ES-I3 (cell line): ENCODE measurements at regions not wholly inside any gene's neighbourhood (a gene's known extent, or its start where the extent isn't known, plus 50 kb on each side); places are given as distances from the start of the nearest gene placed in this dataset.
"Not testable (repeated sequence)": the region's sequence is repeated elsewhere in the genome, so short reads cannot be mapped to it uniquely, and the experiment has no call there.

ENCODE experiments used
- H3K36me3 ChIP-seq: 2 replicates; pipeline ENCODE4 v1.6.1; 2013; ENCODE audit warnings: mild to moderate bottlenecking, low read length, control low read depth, moderate library complexity; ENCODE audit not compliant: insufficient read depth
- H3K4me1 ChIP-seq: 2 replicates; pipeline ENCODE4 v1.6.1; 2013; ENCODE audit warnings: mild to moderate bottlenecking, control low read depth, low read length; ENCODE audit not compliant: insufficient read depth
- H3K9ac ChIP-seq: 2 replicates; pipeline ENCODE4 v1.6.1; 2013; ENCODE audit warnings: low read depth, mild to moderate bottlenecking, low read length, moderate library complexity
- H3K9me3 ChIP-seq: 2 replicates; pipeline ENCODE4 v1.6.1; 2013; ENCODE audit warnings: mild to moderate bottlenecking, low read length, moderate library complexity; ENCODE audit not compliant: control insufficient read depth, insufficient read depth

GRCh38 chr1:146630302-146630701 lies 307.8 kb upstream of the NBPF12 start:
- not testable (repeated sequence) for H3K9me3 ChIP-seq, H3K9ac ChIP-seq, H3K4me1 ChIP-seq, H3K36me3 ChIP-seq

DNA sequence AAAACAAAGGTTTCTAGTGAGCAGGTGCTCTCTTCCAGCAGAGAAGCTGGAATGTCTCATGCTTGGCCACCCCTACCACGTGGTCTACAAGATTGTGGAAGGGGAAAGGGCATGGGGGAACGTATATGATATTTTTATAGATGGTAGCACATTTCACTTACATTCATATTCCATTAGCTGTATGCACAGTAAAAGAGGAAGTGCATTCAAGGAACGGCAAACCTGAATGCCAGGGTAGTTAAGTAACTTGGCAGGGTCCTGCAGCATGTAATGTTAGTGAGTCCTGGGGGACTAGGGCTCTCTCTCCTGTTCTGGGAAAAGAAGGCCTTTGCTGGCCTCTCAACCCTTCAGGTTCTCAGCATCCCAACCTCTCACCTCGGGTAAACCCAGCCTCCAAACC lies 319.5 kb upstream of the NBPF12 start:
- not testable (repeated sequence) for H3K36me3 ChIP-seq

GRCh38 chr1:146604681-146605080 lies 333.4 kb upstream of the NBPF12 start:
- not testable (repeated sequence) for H3K36me3 ChIP-seq, H3K9me3 ChIP-seq, H3K4me1 ChIP-seq, H3K9ac ChIP-seq

More for the DNA sequence above, 319.5 kb upstream of the NBPF12 start:
- not testable (repeated sequence) for H3K9ac ChIP-seq, H3K4me1 ChIP-seq, H3K9me3 ChIP-seq

DNA sequence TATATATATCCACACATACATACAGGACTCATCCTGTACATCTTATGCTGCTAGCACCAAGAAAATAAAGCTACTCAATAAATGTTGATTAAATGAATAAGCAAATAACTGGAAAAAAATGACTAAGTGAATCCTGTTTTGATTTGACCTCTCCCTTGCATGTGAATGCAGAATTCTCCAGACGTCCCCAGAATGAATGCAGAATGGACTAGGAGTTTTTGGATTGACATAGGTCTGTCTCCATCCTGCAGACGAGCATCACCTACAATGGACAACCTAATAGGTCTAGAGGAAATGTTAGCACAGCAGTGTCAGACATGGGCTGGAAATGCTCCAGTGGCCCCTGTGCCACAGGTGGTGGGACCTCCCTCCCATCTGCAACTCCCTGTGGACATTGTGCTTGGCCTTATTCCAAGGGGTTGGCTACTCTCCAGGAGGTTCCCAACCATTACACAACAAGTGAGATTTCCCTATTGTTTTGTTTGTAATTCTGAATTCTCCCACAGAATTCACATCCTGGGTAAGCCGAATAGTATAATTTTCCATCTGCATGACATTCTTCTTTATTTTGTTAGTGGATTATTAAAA lies 337.3 kb upstream of the NBPF12 start:
- H3K36me3 ChIP-seq, H3K4me1 ChIP-seq, H3K9me3 ChIP-seq, H3K9ac ChIP-seq: not testable (repeated sequence)

- H3K9ac ChIP-seq, H3K36me3 ChIP-seq, H3K4me1 ChIP-seq, H3K9me3 ChIP-seq: not testable (repeated sequence)
Measured at GRCh38 chr1:146599906-146600305, 338.2 kb upstream of the NBPF12 start.

DNA sequence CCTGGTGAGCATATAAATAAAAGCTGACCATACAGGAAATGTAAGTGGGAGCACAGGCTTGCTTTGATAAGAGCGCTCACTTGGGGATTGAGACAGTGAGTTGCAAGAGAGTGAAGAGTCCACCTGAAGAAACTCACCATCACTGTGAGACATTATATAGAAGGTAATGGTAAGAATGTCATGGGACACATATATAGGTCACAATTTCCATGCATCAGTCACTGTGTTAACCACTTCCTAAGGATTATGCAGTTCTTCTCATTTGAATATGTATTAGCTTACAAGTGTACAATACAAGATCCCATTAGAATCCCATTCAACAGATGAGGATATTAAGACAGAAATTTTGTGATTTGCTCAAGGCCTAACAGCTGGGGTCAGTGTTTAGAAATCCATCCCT lies 352.4 kb upstream of the NOTCH2NLA start:
- H3K9ac ChIP-seq, H3K4me1 ChIP-seq, H3K9me3 ChIP-seq, H3K36me3 ChIP-seq: not testable (repeated sequence)

DNA sequence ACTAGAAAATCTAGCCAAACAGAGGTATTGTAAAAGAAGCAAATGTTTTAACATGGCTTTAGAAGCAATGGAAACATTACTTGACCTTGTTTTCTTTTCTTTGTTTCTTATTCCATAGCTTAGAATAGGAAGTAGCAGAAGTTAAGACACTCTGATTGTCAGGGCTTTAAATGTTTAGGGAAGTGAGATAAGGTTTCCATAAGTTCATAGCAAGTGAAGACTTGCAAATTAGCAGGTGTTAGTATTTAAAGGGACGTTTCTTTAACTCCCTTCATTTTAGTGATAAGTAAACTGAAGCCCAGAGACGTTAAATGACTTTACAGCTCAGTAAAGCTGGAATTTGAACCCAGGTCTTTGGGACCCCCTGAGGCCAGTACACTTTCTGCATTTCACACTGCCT lies 338.7 kb upstream of the NOTCH2NLA start:
- H3K36me3 ChIP-seq, H3K9ac ChIP-seq, H3K4me1 ChIP-seq, H3K9me3 ChIP-seq: not testable (repeated sequence)

GRCh38 chr1:146558032-146558431 lies 329.2 kb upstream of the NOTCH2NLA start:
- not testable (repeated sequence) for H3K9ac ChIP-seq, H3K9me3 ChIP-seq, H3K4me1 ChIP-seq, H3K36me3 ChIP-seq

DNA sequence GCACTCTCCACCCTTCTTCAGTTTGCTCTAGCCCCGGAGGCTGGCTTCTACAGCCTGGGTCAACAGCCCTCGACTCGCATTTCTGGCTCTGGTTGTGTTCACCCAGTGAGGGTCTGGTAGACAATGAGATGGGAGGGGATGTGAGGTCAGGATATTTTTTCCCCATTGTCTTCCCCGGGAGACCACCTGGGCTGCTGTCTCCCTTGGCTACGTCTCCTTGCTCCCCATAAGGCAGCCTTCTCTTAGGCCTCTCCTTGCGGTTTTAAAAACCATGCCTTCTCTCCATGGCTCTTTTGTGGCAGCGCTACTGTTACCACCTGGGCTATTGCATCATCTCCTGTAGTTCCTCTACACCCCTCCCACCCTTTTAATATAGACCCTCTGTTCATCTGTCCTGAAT lies 327.6 kb upstream of the NOTCH2NLA start:
- H3K4me1 ChIP-seq, H3K9me3 ChIP-seq, H3K36me3 ChIP-seq, H3K9ac ChIP-seq: not testable (repeated sequence)

DNA sequence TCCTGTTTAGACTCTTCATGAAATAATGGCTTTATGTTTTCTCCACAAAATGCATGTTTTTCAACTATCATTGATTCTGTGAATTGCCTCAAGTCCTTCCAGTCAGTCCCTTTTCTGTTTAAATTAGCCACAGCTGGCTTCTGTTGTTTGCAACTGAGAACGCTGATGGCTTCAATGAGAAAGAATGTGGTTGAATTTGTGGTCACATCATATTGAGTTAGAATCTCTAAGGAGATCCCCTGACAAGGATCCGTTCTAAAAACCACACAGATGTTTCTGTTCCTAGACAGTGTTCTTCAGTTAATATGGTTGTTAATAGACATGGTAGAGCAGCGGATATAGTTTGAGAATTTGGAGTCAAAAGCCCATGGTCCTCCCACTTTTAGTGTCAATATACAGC lies 323.6 kb upstream of the NOTCH2NLA start:
- not testable (repeated sequence) for H3K4me1 ChIP-seq, H3K9ac ChIP-seq, H3K9me3 ChIP-seq, H3K36me3 ChIP-seq

GRCh38 chr1:146548684-146549083 lies 319.9 kb upstream of the NOTCH2NLA start:
- H3K36me3 ChIP-seq, H3K9me3 ChIP-seq, H3K4me1 ChIP-seq, H3K9ac ChIP-seq: not testable (repeated sequence)

GRCh38 chr1:146546189-146546588 lies 317.4 kb upstream of the NOTCH2NLA start:
- H3K9ac ChIP-seq, H3K9me3 ChIP-seq, H3K36me3 ChIP-seq: not testable (repeated sequence)

GRCh38 chr1:146537775-146538373 lies 309.1 kb upstream of the NOTCH2NLA start:
- H3K9me3 ChIP-seq, H3K4me1 ChIP-seq, H3K9ac ChIP-seq, H3K36me3 ChIP-seq: not testable (repeated sequence)

More at GRCh38 chr1:146546189-146546588, 317.4 kb upstream of the NOTCH2NLA start:
- not testable (repeated sequence) for H3K4me1 ChIP-seq

DNA sequence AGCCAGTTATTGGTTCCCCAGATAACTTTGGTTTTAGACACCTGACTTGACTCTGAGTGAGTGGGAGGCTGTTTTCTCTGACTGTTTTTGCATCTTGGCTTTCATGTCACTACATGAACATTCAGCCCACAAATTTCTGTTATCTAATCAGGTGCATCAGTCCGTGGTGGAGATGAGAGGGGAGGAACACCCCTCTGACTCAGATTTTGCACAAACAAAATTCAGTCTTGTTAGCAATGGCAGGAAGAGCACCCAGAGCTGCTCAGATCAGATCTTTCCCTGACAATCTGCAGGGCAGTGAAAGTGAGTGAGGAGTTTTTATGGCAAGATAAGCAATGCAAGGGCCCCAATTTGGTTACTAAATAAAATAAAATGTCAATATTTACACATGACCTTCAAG lies 307.2 kb upstream of the NOTCH2NLA start:
- not testable (repeated sequence) for H3K4me1 ChIP-seq, H3K36me3 ChIP-seq, H3K9ac ChIP-seq, H3K9me3 ChIP-seq

- H3K9me3 ChIP-seq, H3K36me3 ChIP-seq, H3K9ac ChIP-seq, H3K4me1 ChIP-seq: not testable (repeated sequence)
Measured at GRCh38 chr1:146535575-146535974, 306.8 kb upstream of the NOTCH2NLA start.

DNA sequence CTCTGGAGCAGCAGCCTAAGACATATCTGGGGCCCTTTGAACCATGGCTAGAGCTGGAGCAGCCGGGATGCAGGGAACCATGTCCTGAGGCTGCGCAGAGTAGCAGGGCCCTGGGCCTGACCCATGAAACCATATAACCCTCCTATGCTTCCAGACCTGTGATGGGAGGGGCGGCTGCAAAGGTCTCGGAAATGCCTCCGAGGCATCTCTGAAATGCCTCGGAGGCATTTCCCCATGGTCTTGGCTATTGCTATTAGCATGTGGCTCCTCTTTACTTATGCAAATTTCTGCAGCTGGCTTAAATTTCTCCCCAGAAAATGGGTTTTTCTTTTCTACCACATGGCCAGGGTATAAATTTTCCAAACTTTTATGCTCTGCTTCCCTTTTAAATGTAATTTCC lies 302.1 kb upstream of the NOTCH2NLA start:
- H3K4me1 ChIP-seq, H3K9ac ChIP-seq, H3K9me3 ChIP-seq, H3K36me3 ChIP-seq: not testable (repeated sequence)
